ENCODE measurements at regions not wholly inside any gene's neighbourhood (a gene's known extent, or its start where the extent isn't known, plus 50 kb on each side); places are given as distances from the start of the nearest gene placed in this dataset.

DNA sequence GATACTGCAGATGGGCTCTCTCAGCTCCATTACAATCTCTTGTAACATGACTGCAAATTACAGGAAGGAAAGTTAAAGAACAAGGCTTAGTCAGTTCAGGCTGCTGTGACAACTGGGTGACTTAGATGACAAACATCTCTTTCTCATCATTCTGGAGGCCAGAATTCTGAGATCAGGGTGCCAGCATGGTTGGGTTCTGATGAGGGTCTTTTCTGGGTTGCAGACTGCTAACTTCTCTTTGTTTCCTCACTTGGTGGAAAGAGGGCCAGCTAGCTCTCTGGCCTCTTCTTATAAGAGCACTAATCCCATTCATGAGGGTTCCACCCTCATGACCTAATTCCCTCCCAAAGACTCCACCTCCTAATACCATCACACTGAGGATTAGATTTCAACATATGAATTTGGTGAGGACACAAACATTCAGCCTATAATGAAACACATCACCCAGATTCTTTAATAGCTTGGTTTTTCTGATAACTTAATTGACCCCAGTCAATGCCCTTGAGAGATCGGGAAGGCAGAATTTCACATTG, 73.6 kb upstream of the MAMDC2 start:
- TF ChIP-seq, protein P1, sequence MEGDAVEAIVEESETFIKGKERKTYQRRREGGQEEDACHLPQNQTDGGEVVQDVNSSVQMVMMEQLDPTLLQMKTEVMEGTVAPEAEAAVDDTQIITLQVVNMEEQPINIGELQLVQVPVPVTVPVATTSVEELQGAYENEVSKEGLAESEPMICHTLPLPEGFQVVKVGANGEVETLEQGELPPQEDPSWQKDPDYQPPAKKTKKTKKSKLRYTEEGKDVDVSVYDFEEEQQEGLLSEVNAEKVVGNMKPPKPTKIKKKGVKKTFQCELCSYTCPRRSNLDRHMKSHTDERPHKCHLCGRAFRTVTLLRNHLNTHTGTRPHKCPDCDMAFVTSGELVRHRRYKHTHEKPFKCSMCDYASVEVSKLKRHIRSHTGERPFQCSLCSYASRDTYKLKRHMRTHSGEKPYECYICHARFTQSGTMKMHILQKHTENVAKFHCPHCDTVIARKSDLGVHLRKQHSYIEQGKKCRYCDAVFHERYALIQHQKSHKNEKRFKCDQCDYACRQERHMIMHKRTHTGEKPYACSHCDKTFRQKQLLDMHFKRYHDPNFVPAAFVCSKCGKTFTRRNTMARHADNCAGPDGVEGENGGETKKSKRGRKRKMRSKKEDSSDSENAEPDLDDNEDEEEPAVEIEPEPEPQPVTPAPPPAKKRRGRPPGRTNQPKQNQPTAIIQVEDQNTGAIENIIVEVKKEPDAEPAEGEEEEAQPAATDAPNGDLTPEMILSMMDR (IDR thresholded peaks at IDR 0.05; ENCODE audit: insufficient read depth, low read length), result no peak
- H3K4me3 ChIP-seq (ENCODE audit: low read depth, low read length), result no peak overlapping the region
- no peak for DNase-seq (ENCODE audit: low read depth)

DNA sequence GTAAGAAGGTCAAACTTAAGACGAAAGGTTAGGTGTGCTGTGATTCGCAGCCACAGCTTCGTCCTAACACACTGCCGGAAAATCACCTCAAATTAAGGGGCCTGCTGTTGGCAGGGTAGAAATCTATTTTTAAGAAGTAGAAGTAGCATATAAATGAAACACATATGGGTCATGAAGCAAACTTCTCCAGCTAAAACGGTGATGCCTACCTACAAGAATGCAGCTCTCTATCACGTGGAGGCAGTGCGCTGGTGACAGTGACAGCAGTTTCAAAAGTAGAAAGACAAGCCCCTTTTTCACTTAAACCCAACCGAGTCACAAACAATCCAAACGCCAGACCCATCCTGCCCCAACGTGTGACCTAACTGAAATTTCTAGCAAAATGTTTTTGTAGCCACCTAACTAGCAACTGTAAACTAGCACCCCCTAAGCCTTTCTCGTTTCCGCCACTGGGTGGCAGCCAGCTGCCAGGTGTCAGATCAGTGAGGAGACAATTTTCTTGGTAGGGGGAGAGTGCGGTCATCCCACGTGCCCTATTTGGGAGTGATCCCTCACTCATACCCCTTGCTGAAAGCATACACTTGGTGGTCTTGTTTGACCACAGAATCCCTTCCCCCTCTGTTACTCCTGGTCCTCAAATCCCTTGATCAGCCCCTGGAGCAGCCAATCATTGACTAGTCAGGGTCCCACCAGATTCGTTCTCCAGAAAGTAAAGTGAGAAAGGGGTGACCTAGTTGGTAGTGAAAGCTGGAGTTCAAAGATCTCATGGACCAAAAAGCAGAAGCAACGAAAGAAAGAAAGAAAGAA, 71.8 kb upstream of the MAMDC2 start:
- peak; percentile 71 for DNase-seq (ENCODE audit: low read depth)
- H3K4me3 ChIP-seq (ENCODE audit: low read depth, low read length), result no peak overlapping the region
- TF ChIP-seq, protein P1 (IDR thresholded peaks at IDR 0.05; ENCODE audit: insufficient read depth, low read length), result peak; percentile 97

DNA sequence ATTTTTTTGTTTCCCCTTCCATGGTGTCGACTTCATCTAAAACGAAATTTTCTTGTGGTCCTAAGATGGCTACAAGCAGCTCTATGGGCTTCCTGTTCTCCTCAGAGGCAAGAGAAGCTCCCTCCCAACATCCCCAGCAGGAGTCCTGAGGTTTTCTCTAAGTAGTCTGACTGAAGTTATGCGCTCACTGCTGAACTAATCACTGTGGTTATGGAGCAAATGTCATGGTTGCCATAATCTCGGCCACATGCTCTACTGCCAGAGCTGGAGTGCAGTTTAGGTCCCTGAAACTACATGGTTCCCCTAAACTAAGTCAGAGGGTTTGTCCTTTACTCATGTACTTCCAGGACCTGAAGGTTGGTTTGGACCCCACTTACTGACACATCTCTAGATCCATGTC, 68.0 kb upstream of the MAMDC2 start:
- DNase-seq (ENCODE audit: low read depth), result no peak
- TF ChIP-seq, protein P1 (IDR thresholded peaks at IDR 0.05; ENCODE audit: insufficient read depth, low read length), result no peak
- H3K4me3 ChIP-seq (ENCODE audit: low read depth, low read length), result no peak overlapping the region

DNA sequence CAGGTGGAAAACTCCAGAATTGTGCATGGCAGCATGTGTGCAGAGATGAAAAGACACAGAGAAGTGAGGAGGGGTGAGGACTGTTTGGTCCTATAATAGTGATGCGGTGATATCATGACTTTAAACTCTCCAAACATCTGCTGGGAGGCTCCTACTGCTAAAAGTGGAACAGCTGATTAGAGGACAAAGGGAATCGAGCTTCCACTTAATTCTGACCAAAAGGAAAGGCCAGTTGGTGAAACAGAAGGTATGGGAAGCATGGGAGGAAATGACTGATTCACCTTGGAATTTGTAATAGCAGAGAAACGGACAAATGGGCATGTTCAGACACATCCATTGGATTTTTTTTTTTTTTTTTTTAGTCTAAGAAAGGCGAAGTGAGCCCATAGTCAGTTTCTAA, 67.5 kb upstream of the MAMDC2 start:
- no peak overlapping the region for H3K4me3 ChIP-seq (ENCODE audit: low read depth, low read length)
- TF ChIP-seq, protein P1 (IDR thresholded peaks at IDR 0.05; ENCODE audit: insufficient read depth, low read length), result no peak
- peak; percentile 95 for DNase-seq (ENCODE audit: low read depth)

DNA sequence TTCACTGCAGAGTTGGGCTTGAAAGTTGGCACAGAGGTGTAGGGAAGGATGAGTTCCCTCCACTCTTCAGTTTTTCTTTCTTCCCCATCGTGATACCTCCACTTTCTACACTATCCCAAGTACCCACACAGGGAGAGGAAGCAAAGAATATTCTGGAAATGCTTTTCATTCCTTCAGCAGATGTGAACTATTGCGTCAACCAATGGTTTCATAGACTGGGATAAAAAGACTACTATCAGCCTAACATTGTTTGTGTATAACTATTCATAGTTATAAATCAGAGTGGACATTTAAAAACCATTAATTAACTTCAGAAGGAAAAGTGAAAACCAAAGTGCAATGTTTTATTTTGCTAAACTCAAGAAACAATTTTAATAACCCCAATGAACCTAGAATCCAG, 63.6 kb upstream of the MAMDC2 start:
- no peak overlapping the region for H3K4me3 ChIP-seq (ENCODE audit: low read depth, low read length)
- DNase-seq (ENCODE audit: low read depth), result peak; percentile 50
- TF ChIP-seq, protein P1 (IDR thresholded peaks at IDR 0.05; ENCODE audit: insufficient read depth, low read length), result no peak

DNA sequence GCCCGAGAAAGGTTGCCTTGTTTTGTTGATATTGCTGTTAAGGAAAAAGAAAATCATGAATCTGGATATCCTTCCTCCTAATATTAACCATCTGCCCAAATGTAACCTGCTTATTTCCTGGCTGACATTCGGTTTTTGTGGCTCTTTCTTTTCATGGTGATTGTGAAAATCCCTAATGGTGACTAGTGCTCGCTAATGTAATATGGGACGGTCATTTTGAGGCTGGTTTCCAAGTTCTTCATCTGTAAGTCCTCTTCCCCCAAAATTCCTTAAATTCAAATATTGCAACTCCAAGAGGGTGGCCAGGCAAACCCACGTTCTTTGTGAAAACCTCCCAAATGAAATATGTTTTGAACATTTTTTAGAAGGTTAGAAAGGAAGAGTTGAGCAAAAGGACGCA, 63.1 kb upstream of the MAMDC2 start:
- no peak overlapping the region for H3K4me3 ChIP-seq (ENCODE audit: low read depth, low read length)
- DNase-seq (ENCODE audit: low read depth), result no peak
- TF ChIP-seq, protein P1 (IDR thresholded peaks at IDR 0.05; ENCODE audit: insufficient read depth, low read length), result no peak
